Upper lobe of left lung (tissue), 6 donors: ENCODE measurements at regions not wholly inside any gene's neighbourhood (a gene's known extent, or its start where the extent isn't known, plus 50 kb on each side); places are given as distances from the start of the nearest gene placed in this dataset.
A peak's percentile ranks its signal among the peaks of the same experiment; 100 is the strongest.

Experiments
- ATAC-seq, 2 donors: fragments of 200-7000 bp; cut with Tn5 transposase; one replicate each; pipeline ENCODE4 v1.9.1; 2022; ENCODE audit warnings: mild to moderate bottlenecking in 2 of 2, moderate library complexity in 2 of 2; ENCODE audit not compliant: low FRiP score in 2 of 2
- DNase-seq, 2 donors: peaks; one replicate each; pipeline ENCODE4 v3.0.0-alpha.2; 2019 to 2020
- H3K27ac ChIP-seq, 4 donors: fragments of 200-600 bp; sonication (generic); one replicate each; pipeline ENCODE4 v1.5.1; 2016 to 2019
- H3K27me3 ChIP-seq, 4 donors: fragments of 200-600 bp; sonication (generic); one replicate each; pipeline ENCODE4 v1.5.1; 2017 to 2019
- H3K36me3 ChIP-seq, 4 donors: fragments of 200-600 bp; sonication (generic); one replicate each; pipeline ENCODE4 v1.5.1; 2016 to 2019
- H3K4me1 ChIP-seq, 4 donors: fragments of 200-600 bp; sonication (generic); one replicate each; pipeline ENCODE4 v1.5.1; 2018 to 2019
- H3K4me3 ChIP-seq, 4 donors: fragments of 200-600 bp; sonication (generic); one replicate each; pipeline ENCODE4 v1.5.1; 2017 to 2019; ENCODE audit warnings: mild to moderate bottlenecking in 2 of 4, moderate library complexity in 1 of 4
- H3K9me3 ChIP-seq, 4 donors: fragments of 200-600 bp; sonication (generic); one replicate each; pipeline ENCODE4 v1.5.1; 2018 to 2019
- CTCF ChIP-seq, 6 experiments: fragments of 450-650 bp in 4 of 6; fragments of 200-600 bp in 2 of 6; sonication (generic) in 2 of 6; IDR thresholded peaks; one replicate each; pipeline ENCODE4 v1.5.1; 2016 to 2019; ENCODE audit warnings: antibody characterized with exemption in 6 of 6
- EP300 ChIP-seq, 4 donors: sonication (generic); formaldehyde crosslinking; IDR thresholded peaks; one replicate each; pipeline ENCODE4 v1.5.1; 2017; ENCODE audit warnings: antibody characterized with exemption in 4 of 4, control low read depth in 2 of 4
- POLR2A ChIP-seq, 4 donors: fragments of 450-650 bp; IDR thresholded peaks; one replicate each; pipeline ENCODE4 v1.5.1; 2016 to 2017; ENCODE audit warnings: antibody characterized with exemption in 4 of 4, mild to moderate bottlenecking in 2 of 4
- POLR2AphosphoS5 ChIP-seq, 2 donors: sonication (generic); formaldehyde crosslinking; IDR thresholded peaks; one replicate each; pipeline ENCODE4 v1.5.1; 2017; ENCODE audit warnings: antibody characterized with exemption in 2 of 2
- WGBS, 2 donors: methylation state at CpG; one replicate each; pipeline ENCODE4 v1.1.5; 2017 to 2018; 5-methylcytosine and 5-hydroxymethylcytosine counted together
- donor health status: DM: no; HTN: no; CAD: no; lungs with moderate emphysema.
- donor health status: DM: no; HTN: yes; CAD: no; lungs with severe emphysema.

GRCh38 chr13:99792079-99792921, 179.3 kb downstream of the ZIC5 start:
- H3K4me3 ChIP-seq = no peak overlapping the region
- no peaks in the 10 kb centered on the region for H3K27me3 ChIP-seq
- TF ChIP-seq POLR2A (IDR thresholded peaks at IDR 0.05) (no peak), EP300 (IDR thresholded peaks at IDR 0.05) (no peak), CTCF (IDR thresholded peaks at IDR 0.05) (no peak), POLR2AphosphoS5 (IDR thresholded peaks at IDR 0.05) (no peak)
- DNase-seq (no peak), ATAC-seq (peak in 1 of 2 donors; percentile 49)
- H3K9me3 ChIP-seq = no peaks in the 10 kb centered on the region
- WGBS, 2 donors = 60 to 62% methylated on average over 6 to 10 of the region's 10 CpGs
- H3K36me3 ChIP-seq = no peaks in the 10 kb centered on the region
- H3K4me1 ChIP-seq = no peaks in the 10 kb centered on the region
- no peak overlapping the region for H3K27ac ChIP-seq

GRCh38 chr13:99782669-99783068, 188.9 kb downstream of the ZIC5 start:
- WGBS, 2 donors = 89 to 92% methylated on average over 3 of the region's 3 CpGs
- no peak overlapping the region for H3K27ac ChIP-seq
- no peak for DNase-seq

GRCh38 chr13:99778500-99778899, 193.1 kb downstream of the ZIC5 start:
- no peak for ATAC-seq
- 91 to 93% methylated on average over 2 of the region's 2 CpGs for WGBS, 2 donors
- DNase-seq = no peak
- Histone ChIP-seq H3K36me3 (no peaks in the 10 kb centered on the region), H3K27ac (no peak overlapping the region), H3K4me3 (no peak overlapping the region), H3K27me3 (no peaks in the 10 kb centered on the region), H3K9me3 (peaks cover 0 to 12% (median 3%) of the 10 kb centered on the region in 4 donors), H3K4me1 (no peaks in the 10 kb centered on the region)
- no peak for TF ChIP-seq CTCF (IDR thresholded peaks at IDR 0.05)
- no peak for TF ChIP-seq POLR2AphosphoS5 (IDR thresholded peaks at IDR 0.05)
- no peak for TF ChIP-seq POLR2A (IDR thresholded peaks at IDR 0.05)
- TF ChIP-seq EP300 (IDR thresholded peaks at IDR 0.05) = no peak

More at GRCh38 chr13:99782669-99783068, 188.9 kb downstream of the ZIC5 start:
- no peak for ATAC-seq
- Histone ChIP-seq H3K36me3 (no peaks in the 10 kb centered on the region), H3K9me3 (peaks cover 0 to 12% (median 5%) of the 10 kb centered on the region in 4 donors), H3K27me3 (no peaks in the 10 kb centered on the region), H3K4me1 (no peaks in the 10 kb centered on the region), H3K4me3 (no peak overlapping the region)
- TF ChIP-seq POLR2A (IDR thresholded peaks at IDR 0.05) (no peak), EP300 (IDR thresholded peaks at IDR 0.05) (no peak), POLR2AphosphoS5 (IDR thresholded peaks at IDR 0.05) (no peak), CTCF (IDR thresholded peaks at IDR 0.05) (no peak)

DNA sequence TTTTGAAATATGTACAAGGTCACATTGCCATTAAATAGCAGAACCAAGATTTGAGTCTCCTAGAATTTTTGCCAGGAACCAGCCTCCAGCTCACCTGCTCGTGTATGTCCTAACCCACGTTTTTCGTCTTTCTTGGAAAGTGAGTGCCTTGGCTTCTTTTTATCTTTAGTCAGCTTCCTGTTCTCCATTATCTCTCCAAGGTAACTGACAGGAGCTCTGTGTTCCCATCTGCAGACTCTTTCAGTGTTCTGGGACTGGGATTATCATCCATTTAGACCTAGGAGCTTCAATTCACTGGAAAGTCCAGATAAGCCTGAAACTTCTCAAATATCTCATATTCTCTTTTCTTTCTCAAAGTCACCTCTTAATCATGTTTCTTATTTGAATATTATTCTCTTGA, 193.7 kb downstream of the ZIC5 start:
- no peaks in the 10 kb centered on the region for H3K36me3 ChIP-seq
- no peaks in the 10 kb centered on the region for H3K4me1 ChIP-seq
- no peak for DNase-seq
- peaks cover 0 to 10% (median 3%) of the 10 kb centered on the region in 4 donors for H3K9me3 ChIP-seq
- H3K4me3 ChIP-seq = no peak overlapping the region
- no peak for ATAC-seq
- no peak overlapping the region for H3K27ac ChIP-seq
- 73 to 81% methylated on average over 3 of the region's 3 CpGs for whole genome bisulfite sequencing, 2 donors
- no peak for TF ChIP-seq CTCF (IDR thresholded peaks at IDR 0.05)
- no peak for TF ChIP-seq POLR2A (IDR thresholded peaks at IDR 0.05)
- no peaks in the 10 kb centered on the region for H3K27me3 ChIP-seq

DNA sequence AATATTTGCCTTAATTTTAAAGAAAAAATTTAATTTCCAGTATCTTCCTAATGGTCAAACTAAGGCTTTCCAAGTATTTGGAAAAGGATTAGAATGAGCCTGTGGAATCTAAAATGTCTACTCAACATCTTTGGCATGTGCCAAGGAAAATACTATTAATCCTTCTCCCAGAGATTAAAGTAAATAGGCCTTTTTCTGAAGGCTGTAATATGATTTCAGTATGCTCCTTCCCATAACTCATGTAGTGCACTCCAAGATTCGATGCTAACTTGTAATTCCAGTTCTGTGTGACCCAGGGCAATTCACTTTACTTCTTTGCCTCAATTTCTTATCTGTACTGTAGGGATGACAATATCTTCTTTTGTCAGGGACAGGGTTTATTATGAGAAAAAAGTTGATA, 196.9 kb downstream of the ZIC5 start:
- 63 to 64% methylated on average over 1 of the region's 1 CpG for WGBS, 2 donors
- Histone ChIP-seq H3K9me3 (no peaks in the 10 kb centered on the region), H3K36me3 (no peaks in the 10 kb centered on the region), H3K27ac (no peak overlapping the region), H3K27me3 (no peaks in the 10 kb centered on the region), H3K4me3 (no peak overlapping the region), H3K4me1 (no peaks in the 10 kb centered on the region)
- DNase-seq (no peak), ATAC-seq (no peak)
- TF ChIP-seq CTCF (IDR thresholded peaks at IDR 0.05) (no peak), POLR2AphosphoS5 (IDR thresholded peaks at IDR 0.05) (no peak), EP300 (IDR thresholded peaks at IDR 0.05) (no peak), POLR2A (IDR thresholded peaks at IDR 0.05) (no peak)
